ENCODE measurements at regions not wholly inside any gene's neighbourhood (a gene's known extent, or its start where the extent isn't known, plus 50 kb on each side); places are given as distances from the start of the nearest gene placed in this dataset.
A peak's percentile ranks its signal among the peaks of the same experiment; 100 is the strongest.

DNA sequence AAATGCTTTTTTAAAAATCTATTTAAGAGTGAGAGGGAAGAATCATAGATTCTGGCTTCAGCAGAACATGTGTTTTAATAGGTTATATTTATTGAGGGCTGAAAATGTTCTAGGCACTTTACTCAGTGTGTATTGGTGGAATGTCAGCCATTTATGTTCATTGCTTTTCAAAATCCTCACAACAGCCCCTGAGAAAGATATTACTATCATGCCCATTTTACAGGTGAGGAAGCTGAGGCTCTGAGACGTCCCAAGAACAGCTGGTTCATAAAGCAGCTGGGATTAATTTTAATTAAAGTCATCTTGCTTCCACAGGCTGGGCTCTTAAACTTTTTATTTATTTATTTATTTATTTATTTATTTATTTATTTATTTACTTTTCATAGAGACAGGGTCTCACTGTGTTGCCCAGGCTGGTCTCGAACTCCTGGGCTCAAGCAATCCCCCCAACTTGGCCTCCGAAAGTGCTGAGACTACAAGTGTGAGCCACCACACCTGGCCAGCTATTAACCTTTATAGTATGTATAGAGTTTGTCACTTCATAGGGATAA is 364.6 kb downstream of the SHQ1 start:
- no peak overlapping the region for H3K4me3 ChIP-seq (ENCODE audit: low read depth, low read length)

DNA sequence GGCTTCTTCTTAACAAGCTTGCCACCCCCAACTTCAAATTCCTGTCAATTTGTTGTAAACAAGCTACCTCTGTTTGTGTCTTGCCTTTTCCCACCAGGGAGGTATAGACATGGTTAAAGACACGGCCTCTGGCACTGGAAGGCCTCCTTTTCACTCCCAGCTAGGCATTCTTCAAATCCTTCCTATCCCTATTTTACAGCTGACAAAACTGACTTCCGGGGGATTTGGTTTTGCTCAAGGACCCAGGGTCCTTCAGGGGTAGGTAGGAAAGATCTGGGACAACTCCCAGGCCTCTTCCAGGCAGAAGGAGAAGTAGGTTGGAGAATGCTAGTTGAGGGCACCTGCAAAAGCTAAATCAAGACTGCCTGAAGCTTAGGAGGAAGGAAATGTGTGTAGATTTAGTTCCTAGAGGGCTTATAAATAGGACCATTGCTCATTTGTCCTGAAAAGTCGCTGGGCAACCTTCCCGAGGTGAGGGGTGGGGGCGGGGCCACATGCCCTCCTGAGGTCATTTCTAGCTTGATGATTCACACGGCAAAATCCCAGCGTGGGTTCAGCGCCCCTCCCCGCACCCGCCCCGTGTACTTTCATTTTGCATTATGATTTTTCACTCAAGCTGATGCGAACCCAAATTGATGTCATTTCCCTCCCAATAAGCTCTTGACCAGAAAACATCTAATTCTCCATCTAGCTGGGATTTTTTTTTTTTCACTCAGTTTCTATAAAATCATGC is 365.5 kb downstream of the SHQ1 start:
- TF ChIP-seq, protein P1, sequence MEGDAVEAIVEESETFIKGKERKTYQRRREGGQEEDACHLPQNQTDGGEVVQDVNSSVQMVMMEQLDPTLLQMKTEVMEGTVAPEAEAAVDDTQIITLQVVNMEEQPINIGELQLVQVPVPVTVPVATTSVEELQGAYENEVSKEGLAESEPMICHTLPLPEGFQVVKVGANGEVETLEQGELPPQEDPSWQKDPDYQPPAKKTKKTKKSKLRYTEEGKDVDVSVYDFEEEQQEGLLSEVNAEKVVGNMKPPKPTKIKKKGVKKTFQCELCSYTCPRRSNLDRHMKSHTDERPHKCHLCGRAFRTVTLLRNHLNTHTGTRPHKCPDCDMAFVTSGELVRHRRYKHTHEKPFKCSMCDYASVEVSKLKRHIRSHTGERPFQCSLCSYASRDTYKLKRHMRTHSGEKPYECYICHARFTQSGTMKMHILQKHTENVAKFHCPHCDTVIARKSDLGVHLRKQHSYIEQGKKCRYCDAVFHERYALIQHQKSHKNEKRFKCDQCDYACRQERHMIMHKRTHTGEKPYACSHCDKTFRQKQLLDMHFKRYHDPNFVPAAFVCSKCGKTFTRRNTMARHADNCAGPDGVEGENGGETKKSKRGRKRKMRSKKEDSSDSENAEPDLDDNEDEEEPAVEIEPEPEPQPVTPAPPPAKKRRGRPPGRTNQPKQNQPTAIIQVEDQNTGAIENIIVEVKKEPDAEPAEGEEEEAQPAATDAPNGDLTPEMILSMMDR (conservative IDR thresholded peaks at IDR 0.05; ENCODE audit: low read depth, low read length), result no peak
- peak overlapping the region; percentile 27 for H3K4me3 ChIP-seq (ENCODE audit: low read depth, low read length)

More for the DNA sequence above, 364.6 kb downstream of the SHQ1 start:
- DNase-seq (ENCODE audit: low read depth), result no peak
- TF ChIP-seq, protein P1 (conservative IDR thresholded peaks at IDR 0.05; ENCODE audit: low read depth, low read length), result no peak

DNA sequence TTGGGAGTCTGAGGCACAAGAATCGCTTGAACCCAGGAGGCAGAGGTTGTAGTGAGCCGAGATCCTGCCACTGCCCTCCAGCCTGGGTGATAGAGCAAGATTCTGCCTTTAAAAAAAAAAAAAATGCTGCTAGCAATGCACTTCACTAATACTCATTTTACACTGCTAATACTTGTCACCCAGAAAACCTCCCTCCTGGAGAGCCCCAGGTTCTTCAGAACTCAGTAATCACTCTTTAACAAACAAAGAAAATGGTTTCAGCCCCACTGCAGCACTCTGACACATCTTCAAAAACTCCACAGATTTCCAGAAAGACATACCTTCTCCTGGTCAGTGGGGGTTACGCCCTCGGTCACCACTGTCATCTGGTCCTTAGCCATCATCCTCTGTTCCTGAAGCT is 366.7 kb downstream of the SHQ1 start:
- no peak for DNase-seq (ENCODE audit: low read depth)
- TF ChIP-seq, protein P1 (conservative IDR thresholded peaks at IDR 0.05; ENCODE audit: low read depth, low read length), result no peak
- no peak overlapping the region for H3K4me3 ChIP-seq (ENCODE audit: low read depth, low read length)

More for the DNA sequence above, 365.5 kb downstream of the SHQ1 start:
- DNase-seq (ENCODE audit: low read depth), result peak; percentile 15

DNA sequence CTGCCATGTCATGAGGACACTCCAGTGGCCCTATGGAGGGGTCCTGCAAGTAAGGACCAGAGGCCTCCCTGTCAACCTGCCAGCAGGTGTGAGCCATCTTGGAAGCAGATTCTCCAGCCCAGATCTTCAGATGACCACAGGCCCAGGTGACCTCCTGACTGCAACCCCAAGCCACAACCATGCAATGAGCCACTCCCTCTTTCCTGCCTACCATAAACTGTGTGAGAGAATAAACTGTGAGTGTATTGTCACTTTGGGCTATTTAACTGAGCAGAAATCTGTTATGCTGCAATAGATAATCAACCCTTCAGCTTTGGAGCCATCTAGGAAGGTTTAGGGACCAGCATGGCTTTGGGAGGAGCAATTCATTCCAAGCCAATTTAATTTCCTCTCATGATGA is 367.9 kb downstream of the SHQ1 start:
- TF ChIP-seq, protein P1 (conservative IDR thresholded peaks at IDR 0.05; ENCODE audit: low read depth, low read length), result no peak
- no peak for DNase-seq (ENCODE audit: low read depth)
- no peak overlapping the region for H3K4me3 ChIP-seq (ENCODE audit: low read depth, low read length)

DNA sequence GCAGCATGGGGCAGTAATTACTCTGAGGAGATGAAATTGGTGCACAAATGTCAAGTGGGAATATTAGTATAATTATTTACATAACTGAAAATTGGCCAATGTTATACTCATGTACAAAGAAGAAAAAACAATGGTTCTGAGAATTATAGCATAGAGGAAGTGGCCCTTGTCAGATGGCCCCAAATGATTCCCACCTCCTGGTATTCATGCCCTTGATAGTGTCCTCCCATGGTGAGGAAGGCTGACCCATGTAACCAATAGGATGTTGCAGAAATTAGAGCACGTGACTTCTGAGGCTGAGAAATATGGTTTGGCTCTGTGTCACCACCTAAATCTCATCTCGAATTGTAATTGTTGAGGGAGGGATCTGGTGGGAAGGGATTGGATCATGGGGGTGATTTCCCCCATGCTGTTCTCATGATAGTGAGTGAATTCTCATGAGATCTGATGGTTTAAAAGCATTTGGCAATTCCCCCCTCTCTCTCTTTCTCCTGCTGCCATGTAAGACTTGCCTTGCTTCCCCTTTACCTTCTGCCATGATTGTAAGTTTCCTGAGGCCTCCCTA is 368.5 kb downstream of the SHQ1 start:
- TF ChIP-seq, protein P1 (conservative IDR thresholded peaks at IDR 0.05; ENCODE audit: low read depth, low read length), result no peak
- DNase-seq (ENCODE audit: low read depth), result no peak
- no peak overlapping the region for H3K4me3 ChIP-seq (ENCODE audit: low read depth, low read length)

DNA sequence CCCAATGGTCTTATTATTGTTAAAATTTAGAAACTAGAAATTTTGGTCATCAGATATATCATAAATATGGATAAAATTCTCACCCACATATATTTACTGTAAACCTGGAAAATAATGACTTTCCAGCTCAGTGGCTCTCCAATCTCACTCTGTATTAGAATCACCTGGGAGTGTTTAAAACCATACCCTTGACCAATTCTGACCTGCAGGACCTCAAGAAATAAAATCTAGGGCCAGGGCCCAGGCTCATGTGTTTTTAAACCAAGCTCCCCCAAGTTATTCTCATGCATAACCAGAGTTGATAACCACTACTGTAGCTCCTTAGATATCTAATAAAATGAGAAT is 372.1 kb downstream of the SHQ1 start:
- TF ChIP-seq, protein P1 (conservative IDR thresholded peaks at IDR 0.05; ENCODE audit: low read depth, low read length), result no peak

More for the DNA sequence above, 372.1 kb downstream of the SHQ1 start:
- H3K4me3 ChIP-seq (ENCODE audit: low read depth, low read length), result no peak overlapping the region
- DNase-seq (ENCODE audit: low read depth), result no peak
